A673 (cell line): ENCODE measurements at regions not wholly inside any gene's neighbourhood (a gene's known extent, or its start where the extent isn't known, plus 50 kb on each side); places are given as distances from the start of the nearest gene placed in this dataset.

Experiments
- BruUV-seq: library from RNA; stranded (reverse); fragments of 400-500 nt; replicated peaks from 2 replicates; lab custom pipeline; 2021; lab: Mats Ljungman, UMichigan
- CTCF ChIA-PET: fragments of 300-600 bp; sonication (Branson Sonifier 250); formaldehyde crosslinking; loops from one replicate; lab custom pipeline; 2022; ENCODE audit warnings: antibody characterized with exemption; lab: Charles Lee
- POLR2A ChIA-PET: fragments of 300-600 bp; sonication (Branson Sonifier 250); formaldehyde crosslinking; loops from one replicate; lab custom pipeline; 2022; ENCODE audit warnings: antibody characterized with exemption; ENCODE audit not compliant: low non-redundant PET; lab: Charles Lee
- DNase-seq: peaks from one replicate; pipeline ENCODE4 v3.0.0-alpha.2; 2015; ENCODE audit warnings: low spot score
- H3K27ac ChIP-seq: fragments of 200-600 bp; sonication (generic); 2 replicates; pipeline ENCODE4 v1.5.1; 2016; ENCODE audit warnings: mixed run types, low read depth, mild to moderate bottlenecking, mixed read lengths, antibody characterized with exemption, low read length; ENCODE audit not compliant: poor library complexity, severe bottlenecking
- H3K27me3 ChIP-seq: fragments of 200-600 bp; sonication (generic); replicated peaks from 2 replicates; pipeline ENCODE4 v1.6.1; 2017; ENCODE audit warnings: mixed run types, low read depth, mild to moderate bottlenecking, mixed read lengths, antibody characterized with exemption, low read length; ENCODE audit not compliant: insufficient read depth, poor library complexity
- H3K36me3 ChIP-seq: fragments of 200-600 bp; sonication (generic); 2 replicates; pipeline ENCODE4 v1.6.1; 2016; ENCODE audit warnings: mixed run types, mild to moderate bottlenecking, mixed read lengths, antibody characterized with exemption, low read length; ENCODE audit not compliant: insufficient read depth, poor library complexity, severe bottlenecking
- H3K4me1 ChIP-seq: fragments of 200-600 bp; sonication (generic); 2 replicates; pipeline ENCODE4 v1.6.1; 2017; ENCODE audit warnings: mixed run types, mild to moderate bottlenecking, mixed read lengths, antibody characterized with exemption, low read length; ENCODE audit not compliant: insufficient read depth, poor library complexity, severe bottlenecking
- H3K4me3 ChIP-seq: fragments of 200-600 bp; sonication (generic); 2 replicates; pipeline ENCODE4 v1.5.1; 2016; ENCODE audit warnings: low read depth, mixed run types, mild to moderate bottlenecking, mixed read lengths, low read length; ENCODE audit not compliant: poor library complexity, severe bottlenecking
- H3K9me3 ChIP-seq: fragments of 200-600 bp; sonication (generic); 2 replicates; pipeline ENCODE4 v1.6.1; 2016; ENCODE audit warnings: mixed run types, low read depth, mild to moderate bottlenecking, mixed read lengths, antibody characterized with exemption, low read length; ENCODE audit not compliant: poor library complexity, severe bottlenecking
- CTCF ChIP-seq: fragments of 300-800, 200-600 bp; sonication (generic); conservative IDR thresholded peaks from 2 replicates; pipeline ENCODE4 v1.5.1; 2017; ENCODE audit warnings: low read depth, mild to moderate bottlenecking, antibody characterized with exemption, low read length, moderate library complexity, mixed read lengths
- EZH2 ChIP-seq: fragments of 200-600 bp; sonication (generic); IDR thresholded peaks from 2 replicates; pipeline ENCODE4 v1.6.1; 2017; ENCODE audit warnings: borderline replicate concordance, low read depth, mild to moderate bottlenecking, mixed read lengths, antibody characterized with exemption, low read length; ENCODE audit not compliant: poor library complexity, severe bottlenecking
- intact Hi-C: fragments of 100-400 bp; cut with micrococcal nuclease; formaldehyde crosslinking; loops from one replicate; pipeline ENCODE4 v1.10.0; 2022; ENCODE audit not compliant: unreplicated experiment

DNA sequence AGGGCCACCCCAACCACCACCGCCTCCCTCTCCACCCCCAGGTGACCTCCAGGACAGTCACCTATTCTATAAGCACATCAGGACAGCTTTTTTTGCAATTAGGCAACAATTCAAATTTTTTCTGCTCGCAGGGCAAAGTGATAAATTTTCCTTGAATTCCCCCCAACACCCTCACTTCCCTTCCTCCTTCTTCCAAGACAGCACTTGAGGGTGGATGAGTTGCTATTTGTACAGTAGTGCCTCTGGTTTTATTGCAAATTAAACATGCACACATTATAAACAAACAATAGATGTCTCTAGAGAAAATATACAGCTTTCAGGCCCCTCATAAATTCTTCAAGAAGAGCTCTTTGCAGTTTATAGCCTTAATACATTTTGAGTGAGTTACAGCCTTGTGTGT is 80.9 kb upstream of the USP47 start:
- intact Hi-C loops: no loop called here
- H3K9me3 ChIP-seq: no peaks in the 10 kb centered on the region
- H3K36me3 ChIP-seq: no peaks in the 10 kb centered on the region
- CTCF ChIA-PET: interaction anchor here (0.9 kb wide), 1 partner anchor 733 kb away, joined by 3 read pairs; no protein-coding TSS in a partner anchor
- no peaks in the 10 kb centered on the region for H3K4me1 ChIP-seq
- DNase-seq: no peak
- TF ChIP-seq CTCF (no peak), EZH2 (no peak)
- peaks cover 41% of the 10 kb centered on the region for H3K27me3 ChIP-seq
- POLR2A ChIA-PET: no interaction called here
- H3K27ac ChIP-seq: no peak overlapping the region
- no TSS peak for BruUV-seq
- no peak overlapping the region for H3K4me3 ChIP-seq

DNA sequence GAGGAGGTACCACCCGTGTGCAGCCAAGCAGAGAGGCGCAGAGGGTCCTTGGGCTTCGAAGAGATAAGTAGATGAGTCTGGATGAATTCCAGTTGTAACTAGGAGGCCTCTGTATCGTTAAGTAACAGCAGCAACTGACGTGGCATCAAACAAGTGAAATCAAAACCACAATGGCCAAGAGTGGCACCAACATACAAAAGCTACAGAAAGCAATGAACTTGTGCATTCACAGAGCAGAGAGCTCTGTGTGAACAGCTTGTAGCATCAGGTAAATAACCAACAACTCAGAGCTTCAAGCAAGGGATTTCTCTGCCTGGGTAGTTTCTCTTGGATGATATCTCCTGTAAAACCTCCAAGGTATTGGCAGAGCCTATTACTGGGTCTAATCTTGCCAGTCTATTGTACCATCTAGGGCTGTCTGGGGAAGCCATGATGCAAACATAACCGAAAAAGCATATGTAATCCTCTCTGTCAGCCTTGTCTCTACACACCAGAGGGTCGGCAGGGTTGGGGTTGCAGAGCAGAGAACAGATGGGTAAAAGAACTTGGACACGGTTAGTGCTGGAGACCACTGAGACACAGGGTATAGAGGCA is 83.1 kb upstream of the USP47 start:
- Histone ChIP-seq H3K4me3 (no peak overlapping the region), H3K27ac (no peak overlapping the region), H3K4me1 (no peaks in the 10 kb centered on the region), H3K9me3 (no peaks in the 10 kb centered on the region), H3K36me3 (no peaks in the 10 kb centered on the region), H3K27me3 (peaks cover 55% of the 10 kb centered on the region)
- intact Hi-C loops: no loop called here
- BruUV-seq: no TSS peak
- POLR2A ChIA-PET: no interaction called here
- no peak for DNase-seq
- TF ChIP-seq EZH2: no peak
- TF ChIP-seq CTCF: no peak
- CTCF ChIA-PET: no interaction called here

- no TSS peak for BruUV-seq
- H3K27me3 ChIP-seq: peaks cover 49% of the 10 kb centered on the region
- ChIA-PET CTCF (no interaction called here), POLR2A (no interaction called here)
- DNase-seq: no peak
- TF ChIP-seq CTCF: no peak
- TF ChIP-seq EZH2: no peak
- H3K4me3 ChIP-seq: no peak overlapping the region
- no peaks in the 10 kb centered on the region for H3K36me3 ChIP-seq
- intact Hi-C loops: no loop called here
- no peaks in the 10 kb centered on the region for H3K9me3 ChIP-seq
- H3K27ac ChIP-seq: no peak overlapping the region
- H3K4me1 ChIP-seq: no peaks in the 10 kb centered on the region
Measured at GRCh38 chr11:11757909-11758308, 83.9 kb upstream of the USP47 start.
